ENCODE measurements at regions not wholly inside any gene's neighbourhood (a gene's known extent, or its start where the extent isn't known, plus 50 kb on each side); places are given as distances from the start of the nearest gene placed in this dataset.

GRCh38 chr3:70832834-70833205, 520.4 kb upstream of the MDFIC2 start:
- TF ChIP-seq CTCF (IDR thresholded peaks at IDR 0.05; ENCODE audit: poor library complexity, severe bottlenecking) = no peak
- no peak for TF ChIP-seq RAD21 (conservative IDR thresholded peaks at IDR 0.05)
- TF ChIP-seq EZH2 (IDR thresholded peaks at IDR 0.05; ENCODE audit: borderline replicate concordance, insufficient read depth, low read length, poor library complexity, severe bottlenecking) = no peak
- no peak for TF ChIP-seq SMC3 (conservative IDR thresholded peaks at IDR 0.05; ENCODE audit: poor library complexity)
- no peak for TF ChIP-seq REST (IDR thresholded peaks at IDR 0.05; ENCODE audit: borderline replicate concordance)
- TF ChIP-seq POLR2AphosphoS5 (IDR thresholded peaks at IDR 0.05) = no peak
- no peak for TF ChIP-seq TAF1 (IDR thresholded peaks at IDR 0.05; ENCODE audit: low read depth)
- TF ChIP-seq MXI1 (conservative IDR thresholded peaks at IDR 0.05; ENCODE audit: poor library complexity, severe bottlenecking) = no peak

Measured in neural cell (in vitro differentiated cells).